GM19467 (cell line): ENCODE measurements at regions not wholly inside any gene's neighbourhood (a gene's known extent, or its start where the extent isn't known, plus 50 kb on each side); places are given as distances from the start of the nearest gene placed in this dataset.

Experiments used
- ATAC-seq: cut with Tn5 transposase; IDR thresholded peaks from one replicate; pipeline ENCODE4 v1.9.1; 2021; ENCODE audit warnings: mild to moderate bottlenecking, moderate library complexity; ENCODE audit not compliant: unreplicated experiment

- no peak for ATAC-seq
These were observed 123.5 kb upstream of the ADCY1 start for GRCh38 chr7:45450571-45451204.

- no peak for ATAC-seq
These were observed 122.7 kb upstream of the ADCY1 start for GRCh38 chr7:45451342-45452035.

GRCh38 chr7:45454771-45455170 is 119.4 kb upstream of the ADCY1 start:
- ATAC-seq = no peak

GRCh38 chr7:45455662-45456061 is 118.5 kb upstream of the ADCY1 start:
- no peak for ATAC-seq

- no peak for ATAC-seq
These were observed 118.1 kb upstream of the ADCY1 start for GRCh38 chr7:45456105-45456504.

- ATAC-seq = no peak
These were observed 117.2 kb upstream of the ADCY1 start for GRCh38 chr7:45456747-45457524.

GRCh38 chr7:45457591-45457990 is 116.6 kb upstream of the ADCY1 start:
- ATAC-seq = no peak

- no peak for ATAC-seq
These were observed 114.7 kb upstream of the ADCY1 start for GRCh38 chr7:45459476-45459875.

- no peak for ATAC-seq
These were observed 113.8 kb upstream of the ADCY1 start for GRCh38 chr7:45460379-45460778.

- no peak for ATAC-seq
These were observed 113.1 kb upstream of the ADCY1 start for GRCh38 chr7:45461026-45461425.

GRCh38 chr7:45469103-45469502 is 105.1 kb upstream of the ADCY1 start:
- no peak for ATAC-seq

GRCh38 chr7:45470031-45470430 is 104.1 kb upstream of the ADCY1 start:
- ATAC-seq = no peak

- ATAC-seq = no peak
These were observed 94.4 kb upstream of the ADCY1 start for GRCh38 chr7:45479781-45480180.

- no peak for ATAC-seq
These were observed 91.7 kb upstream of the ADCY1 start for GRCh38 chr7:45482451-45482850.

- no peak for ATAC-seq
These were observed 90.1 kb upstream of the ADCY1 start for GRCh38 chr7:45484094-45484493.

GRCh38 chr7:45486575-45486974 is 87.6 kb upstream of the ADCY1 start:
- no peak for ATAC-seq

- ATAC-seq = no peak
These were observed 79.3 kb upstream of the ADCY1 start for GRCh38 chr7:45494885-45495284.

GRCh38 chr7:45495618-45496017 is 78.5 kb upstream of the ADCY1 start:
- ATAC-seq = no peak

- ATAC-seq = no peak
These were observed 73.9 kb upstream of the ADCY1 start for GRCh38 chr7:45500257-45500656.

- no peak for ATAC-seq
These were observed 72.4 kb upstream of the ADCY1 start for GRCh38 chr7:45501791-45502190.

GRCh38 chr7:45506059-45506458 is 68.1 kb upstream of the ADCY1 start:
- ATAC-seq = no peak

- no peak for ATAC-seq
These were observed 64.9 kb upstream of the ADCY1 start for GRCh38 chr7:45509222-45509621.
